Liver (tissue), 3 donors: ENCODE measurements at regions not wholly inside any gene's neighbourhood (a gene's known extent, or its start where the extent isn't known, plus 50 kb on each side); places are given as distances from the start of the nearest gene placed in this dataset.

Experiments
- CTCF ChIP-seq: fragments of 150-350 bp; IDR thresholded peaks from 2 replicates; pipeline ENCODE4 v1.5.1; 2017; ENCODE audit warnings: improper control_type of control experiment, low read depth, low read length; ENCODE audit not compliant: missing input control
- JUND ChIP-seq, 2 donors: IDR thresholded peaks; 2 replicates each; pipeline ENCODE4 v1.6.1; 2016; ENCODE audit warnings: antibody characterized with exemption in 2 of 2
- RAD21 ChIP-seq, 2 donors: IDR thresholded peaks; 2 replicates each; pipeline ENCODE4 v1.6.1; 2016; ENCODE audit warnings: antibody characterized with exemption in 2 of 2, mild to moderate bottlenecking in 2 of 2
- RXRA ChIP-seq, 2 donors: IDR thresholded peaks; 2 replicates each; pipeline ENCODE4 v1.6.1; 2017 to 2018; ENCODE audit warnings: antibody characterized with exemption in 2 of 2, mild to moderate bottlenecking in 1 of 2
- ZBTB33 ChIP-seq: IDR thresholded peaks from 2 replicates; pipeline ENCODE4 v1.6.1; 2016; ENCODE audit warnings: antibody characterized with exemption
- TF ChIP-seq, protein P1 (sequence below): IDR thresholded peaks from 2 replicates; pipeline ENCODE4 v1.6.1; 2016; ENCODE audit warnings: antibody characterized with exemption
- TF ChIP-seq, protein P2 (sequence below): IDR thresholded peaks from 2 replicates; pipeline ENCODE4 v1.6.1; 2016; ENCODE audit warnings: antibody characterized with exemption
- TF ChIP-seq, protein P3 (sequence below): IDR thresholded peaks from 2 replicates; pipeline ENCODE4 v1.6.1; 2016; ENCODE audit warnings: antibody characterized with exemption, mild to moderate bottlenecking
- donor health status: healthy.
- donor health status: healthy.

- no peak for TF ChIP-seq CTCF
- TF ChIP-seq, protein P1, sequence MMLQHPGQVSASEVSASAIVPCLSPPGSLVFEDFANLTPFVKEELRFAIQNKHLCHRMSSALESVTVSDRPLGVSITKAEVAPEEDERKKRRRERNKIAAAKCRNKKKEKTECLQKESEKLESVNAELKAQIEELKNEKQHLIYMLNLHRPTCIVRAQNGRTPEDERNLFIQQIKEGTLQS = no peak
- TF ChIP-seq JUND (IDR thresholded peaks at IDR 0.05) = no peak
- no peak for TF ChIP-seq ZBTB33
- TF ChIP-seq, protein P2, sequence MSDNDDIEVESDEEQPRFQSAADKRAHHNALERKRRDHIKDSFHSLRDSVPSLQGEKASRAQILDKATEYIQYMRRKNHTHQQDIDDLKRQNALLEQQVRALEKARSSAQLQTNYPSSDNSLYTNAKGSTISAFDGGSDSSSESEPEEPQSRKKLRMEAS = no peak
- TF ChIP-seq, protein P3, sequence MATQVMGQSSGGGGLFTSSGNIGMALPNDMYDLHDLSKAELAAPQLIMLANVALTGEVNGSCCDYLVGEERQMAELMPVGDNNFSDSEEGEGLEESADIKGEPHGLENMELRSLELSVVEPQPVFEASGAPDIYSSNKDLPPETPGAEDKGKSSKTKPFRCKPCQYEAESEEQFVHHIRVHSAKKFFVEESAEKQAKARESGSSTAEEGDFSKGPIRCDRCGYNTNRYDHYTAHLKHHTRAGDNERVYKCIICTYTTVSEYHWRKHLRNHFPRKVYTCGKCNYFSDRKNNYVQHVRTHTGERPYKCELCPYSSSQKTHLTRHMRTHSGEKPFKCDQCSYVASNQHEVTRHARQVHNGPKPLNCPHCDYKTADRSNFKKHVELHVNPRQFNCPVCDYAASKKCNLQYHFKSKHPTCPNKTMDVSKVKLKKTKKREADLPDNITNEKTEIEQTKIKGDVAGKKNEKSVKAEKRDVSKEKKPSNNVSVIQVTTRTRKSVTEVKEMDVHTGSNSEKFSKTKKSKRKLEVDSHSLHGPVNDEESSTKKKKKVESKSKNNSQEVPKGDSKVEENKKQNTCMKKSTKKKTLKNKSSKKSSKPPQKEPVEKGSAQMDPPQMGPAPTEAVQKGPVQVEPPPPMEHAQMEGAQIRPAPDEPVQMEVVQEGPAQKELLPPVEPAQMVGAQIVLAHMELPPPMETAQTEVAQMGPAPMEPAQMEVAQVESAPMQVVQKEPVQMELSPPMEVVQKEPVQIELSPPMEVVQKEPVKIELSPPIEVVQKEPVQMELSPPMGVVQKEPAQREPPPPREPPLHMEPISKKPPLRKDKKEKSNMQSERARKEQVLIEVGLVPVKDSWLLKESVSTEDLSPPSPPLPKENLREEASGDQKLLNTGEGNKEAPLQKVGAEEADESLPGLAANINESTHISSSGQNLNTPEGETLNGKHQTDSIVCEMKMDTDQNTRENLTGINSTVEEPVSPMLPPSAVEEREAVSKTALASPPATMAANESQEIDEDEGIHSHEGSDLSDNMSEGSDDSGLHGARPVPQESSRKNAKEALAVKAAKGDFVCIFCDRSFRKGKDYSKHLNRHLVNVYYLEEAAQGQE = no peak
- no peak for TF ChIP-seq RAD21 (IDR thresholded peaks at IDR 0.05)
- TF ChIP-seq RXRA (IDR thresholded peaks at IDR 0.05) = no peak
These were observed 763.4 kb upstream of the ARGLU1 start for GRCh38 chr13:107331359-107331758.
